ENCODE measurements at regions not wholly inside any gene's neighbourhood (a gene's known extent, or its start where the extent isn't known, plus 50 kb on each side); places are given as distances from the start of the nearest gene placed in this dataset.

DNA sequence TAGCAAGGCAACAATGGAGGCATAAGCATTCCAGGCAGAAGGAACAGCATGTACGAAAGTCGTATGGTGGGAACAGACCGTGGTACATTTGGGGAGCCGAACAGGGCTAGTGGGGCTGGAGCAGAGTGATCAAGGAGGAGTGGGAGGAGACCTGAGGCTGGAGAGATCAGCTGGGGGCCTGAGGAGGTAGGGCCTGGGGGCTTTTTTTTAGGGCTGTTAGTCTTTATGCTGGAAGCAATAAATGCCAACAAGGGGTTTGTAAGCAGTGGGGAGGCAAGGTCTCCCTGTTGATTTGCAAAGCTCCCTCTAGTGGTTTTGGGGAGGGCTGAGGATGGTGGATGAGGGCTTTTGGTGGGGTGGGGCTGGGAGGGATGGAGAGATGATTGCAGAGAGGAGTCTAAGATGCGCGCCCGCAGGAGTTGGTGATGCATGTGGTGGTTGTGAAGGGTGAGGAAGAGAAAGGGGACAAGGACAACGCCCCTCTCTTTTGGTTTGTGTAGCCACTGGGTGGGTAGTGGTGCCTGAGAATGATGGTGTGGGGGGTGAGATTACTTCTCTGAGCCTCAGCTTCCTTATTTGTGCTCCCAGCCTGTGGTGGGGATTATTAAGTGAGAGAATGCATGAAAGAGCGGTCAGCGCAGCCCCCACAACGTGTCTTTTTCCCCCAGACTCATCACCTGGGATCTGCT is 74.1 kb upstream of the TOX2 start:
- TF ChIP-seq ZFX (CRISPR knock-in tag; IDR thresholded peaks at IDR 0.05; ENCODE audit: low read depth): no peak
- no peak for TF ChIP-seq ZNF430 (CRISPR knock-in tag; IDR thresholded peaks at IDR 0.05)
- no peak for TF ChIP-seq EZH2 (conservative IDR thresholded peaks at IDR 0.05; ENCODE audit: low read depth, low read length)
- TF ChIP-seq, protein P1, sequence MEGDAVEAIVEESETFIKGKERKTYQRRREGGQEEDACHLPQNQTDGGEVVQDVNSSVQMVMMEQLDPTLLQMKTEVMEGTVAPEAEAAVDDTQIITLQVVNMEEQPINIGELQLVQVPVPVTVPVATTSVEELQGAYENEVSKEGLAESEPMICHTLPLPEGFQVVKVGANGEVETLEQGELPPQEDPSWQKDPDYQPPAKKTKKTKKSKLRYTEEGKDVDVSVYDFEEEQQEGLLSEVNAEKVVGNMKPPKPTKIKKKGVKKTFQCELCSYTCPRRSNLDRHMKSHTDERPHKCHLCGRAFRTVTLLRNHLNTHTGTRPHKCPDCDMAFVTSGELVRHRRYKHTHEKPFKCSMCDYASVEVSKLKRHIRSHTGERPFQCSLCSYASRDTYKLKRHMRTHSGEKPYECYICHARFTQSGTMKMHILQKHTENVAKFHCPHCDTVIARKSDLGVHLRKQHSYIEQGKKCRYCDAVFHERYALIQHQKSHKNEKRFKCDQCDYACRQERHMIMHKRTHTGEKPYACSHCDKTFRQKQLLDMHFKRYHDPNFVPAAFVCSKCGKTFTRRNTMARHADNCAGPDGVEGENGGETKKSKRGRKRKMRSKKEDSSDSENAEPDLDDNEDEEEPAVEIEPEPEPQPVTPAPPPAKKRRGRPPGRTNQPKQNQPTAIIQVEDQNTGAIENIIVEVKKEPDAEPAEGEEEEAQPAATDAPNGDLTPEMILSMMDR (CRISPR knock-in tag; IDR thresholded peaks at IDR 0.05): peak; percentile 55
- TF ChIP-seq, protein P2, sequence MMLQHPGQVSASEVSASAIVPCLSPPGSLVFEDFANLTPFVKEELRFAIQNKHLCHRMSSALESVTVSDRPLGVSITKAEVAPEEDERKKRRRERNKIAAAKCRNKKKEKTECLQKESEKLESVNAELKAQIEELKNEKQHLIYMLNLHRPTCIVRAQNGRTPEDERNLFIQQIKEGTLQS (CRISPR knock-in tag; IDR thresholded peaks at IDR 0.05): no peak
- no peak for TF ChIP-seq MAFF (IDR thresholded peaks at IDR 0.05; ENCODE audit: low read depth, low read length)

Data from HepG2 (cell line).